ENCODE measurements at regions not wholly inside any gene's neighbourhood (a gene's known extent, or its start where the extent isn't known, plus 50 kb on each side); places are given as distances from the start of the nearest gene placed in this dataset.

DNA sequence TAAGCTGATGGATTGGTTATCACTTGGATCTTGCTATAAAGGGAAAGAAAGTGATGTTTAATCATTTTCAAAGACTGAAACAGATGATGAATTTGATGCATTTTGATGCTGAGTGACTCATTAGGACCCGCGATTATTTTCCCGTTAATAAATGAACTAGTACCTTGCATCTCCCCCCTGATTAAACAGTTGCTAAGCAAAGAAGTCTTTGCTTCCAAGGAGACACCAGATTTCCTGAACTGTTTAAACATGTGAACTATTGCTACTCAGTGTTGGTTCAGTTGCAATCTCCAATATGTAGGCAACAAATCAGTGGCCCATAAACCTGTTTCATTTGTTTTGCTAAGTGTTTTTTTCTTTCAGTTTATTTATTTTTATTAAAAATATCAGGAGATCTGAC, 375.2 kb downstream of the AACS start:
- Histone ChIP-seq H3K27ac (ENCODE audit: low read length) (no peak overlapping the region), H3K9ac (ENCODE audit: low read length) (no peak overlapping the region), H3K9me3 (ENCODE audit: low read length) (peaks cover 5% of the 10 kb centered on the region), H3K4me2 (ENCODE audit: low read length) (no peak overlapping the region), H3K79me2 (replicated peaks; ENCODE audit: insufficient read depth, low read length) (no peaks in the 10 kb centered on the region), H3F3A (ENCODE audit: insufficient read depth, low read length, poor library complexity, severe bottlenecking) (no peaks in the 10 kb centered on the region), H3K9me2 (ENCODE audit: insufficient read depth, low read length) (no peaks in the 10 kb centered on the region), H3K36me3 (ENCODE audit: insufficient read depth, low read length) (no peaks in the 10 kb centered on the region), H2AFZ (ENCODE audit: low read depth, low read length) (no peak overlapping the region), H3K27me3 (ENCODE audit: insufficient read depth, low read depth, low read length) (no peaks in the 10 kb centered on the region), H3K4me3 (ENCODE audit: low read length) (no peak overlapping the region), H4K20me1 (ENCODE audit: insufficient read depth) (no peaks in the 10 kb centered on the region)
- TF ChIP-seq, protein P1, sequence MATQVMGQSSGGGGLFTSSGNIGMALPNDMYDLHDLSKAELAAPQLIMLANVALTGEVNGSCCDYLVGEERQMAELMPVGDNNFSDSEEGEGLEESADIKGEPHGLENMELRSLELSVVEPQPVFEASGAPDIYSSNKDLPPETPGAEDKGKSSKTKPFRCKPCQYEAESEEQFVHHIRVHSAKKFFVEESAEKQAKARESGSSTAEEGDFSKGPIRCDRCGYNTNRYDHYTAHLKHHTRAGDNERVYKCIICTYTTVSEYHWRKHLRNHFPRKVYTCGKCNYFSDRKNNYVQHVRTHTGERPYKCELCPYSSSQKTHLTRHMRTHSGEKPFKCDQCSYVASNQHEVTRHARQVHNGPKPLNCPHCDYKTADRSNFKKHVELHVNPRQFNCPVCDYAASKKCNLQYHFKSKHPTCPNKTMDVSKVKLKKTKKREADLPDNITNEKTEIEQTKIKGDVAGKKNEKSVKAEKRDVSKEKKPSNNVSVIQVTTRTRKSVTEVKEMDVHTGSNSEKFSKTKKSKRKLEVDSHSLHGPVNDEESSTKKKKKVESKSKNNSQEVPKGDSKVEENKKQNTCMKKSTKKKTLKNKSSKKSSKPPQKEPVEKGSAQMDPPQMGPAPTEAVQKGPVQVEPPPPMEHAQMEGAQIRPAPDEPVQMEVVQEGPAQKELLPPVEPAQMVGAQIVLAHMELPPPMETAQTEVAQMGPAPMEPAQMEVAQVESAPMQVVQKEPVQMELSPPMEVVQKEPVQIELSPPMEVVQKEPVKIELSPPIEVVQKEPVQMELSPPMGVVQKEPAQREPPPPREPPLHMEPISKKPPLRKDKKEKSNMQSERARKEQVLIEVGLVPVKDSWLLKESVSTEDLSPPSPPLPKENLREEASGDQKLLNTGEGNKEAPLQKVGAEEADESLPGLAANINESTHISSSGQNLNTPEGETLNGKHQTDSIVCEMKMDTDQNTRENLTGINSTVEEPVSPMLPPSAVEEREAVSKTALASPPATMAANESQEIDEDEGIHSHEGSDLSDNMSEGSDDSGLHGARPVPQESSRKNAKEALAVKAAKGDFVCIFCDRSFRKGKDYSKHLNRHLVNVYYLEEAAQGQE (IDR thresholded peaks at IDR 0.05; ENCODE audit: borderline replicate concordance), result no peak
- TF ChIP-seq EP300 (conservative IDR thresholded peaks at IDR 0.05; ENCODE audit: poor library complexity, severe bottlenecking), result no peak

DNA sequence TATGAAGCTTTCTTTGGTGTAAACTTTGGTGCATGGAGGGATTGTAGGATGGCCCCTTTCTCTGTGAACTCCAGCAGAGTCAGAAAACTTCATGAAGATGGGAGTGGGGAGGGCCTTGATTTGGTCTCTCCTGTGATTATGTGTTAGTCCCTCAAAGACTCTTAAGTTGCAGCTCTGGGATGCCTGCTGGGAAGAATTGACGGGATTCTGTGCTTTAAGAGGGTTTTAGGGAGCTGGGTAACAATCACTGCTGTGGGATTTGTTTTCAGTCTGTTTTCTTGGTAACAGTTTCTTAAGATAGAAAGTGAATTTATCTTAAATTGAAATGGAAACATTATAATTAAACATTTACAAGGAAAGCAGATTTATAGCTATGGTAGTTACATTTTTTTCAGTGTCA, 378.1 kb downstream of the AACS start:
- Histone ChIP-seq H3K27ac (ENCODE audit: low read length) (no peak overlapping the region), H3F3A (ENCODE audit: insufficient read depth, low read length, poor library complexity, severe bottlenecking) (no peaks in the 10 kb centered on the region), H3K9me2 (ENCODE audit: insufficient read depth, low read length) (no peaks in the 10 kb centered on the region), H3K4me2 (ENCODE audit: low read length) (no peak overlapping the region), H3K4me3 (ENCODE audit: low read length) (no peak overlapping the region), H3K27me3 (ENCODE audit: insufficient read depth, low read depth, low read length) (no peaks in the 10 kb centered on the region), H3K9ac (ENCODE audit: low read length) (no peak overlapping the region), H2AFZ (ENCODE audit: low read depth, low read length) (no peak overlapping the region), H3K36me3 (ENCODE audit: insufficient read depth, low read length) (no peaks in the 10 kb centered on the region), H4K20me1 (ENCODE audit: insufficient read depth) (no peaks in the 10 kb centered on the region), H3K9me3 (ENCODE audit: low read length) (peaks cover 5% of the 10 kb centered on the region), H3K79me2 (replicated peaks; ENCODE audit: insufficient read depth, low read length) (no peaks in the 10 kb centered on the region)
- no peak for TF ChIP-seq EP300 (conservative IDR thresholded peaks at IDR 0.05; ENCODE audit: poor library complexity, severe bottlenecking)
- no peak for TF ChIP-seq EZH2 (IDR thresholded peaks at IDR 0.05; ENCODE audit: borderline replicate concordance, insufficient read depth, low read length, poor library complexity, severe bottlenecking)
- TF ChIP-seq, protein P1 (IDR thresholded peaks at IDR 0.05; ENCODE audit: borderline replicate concordance), result no peak
- TF ChIP-seq, protein P2, sequence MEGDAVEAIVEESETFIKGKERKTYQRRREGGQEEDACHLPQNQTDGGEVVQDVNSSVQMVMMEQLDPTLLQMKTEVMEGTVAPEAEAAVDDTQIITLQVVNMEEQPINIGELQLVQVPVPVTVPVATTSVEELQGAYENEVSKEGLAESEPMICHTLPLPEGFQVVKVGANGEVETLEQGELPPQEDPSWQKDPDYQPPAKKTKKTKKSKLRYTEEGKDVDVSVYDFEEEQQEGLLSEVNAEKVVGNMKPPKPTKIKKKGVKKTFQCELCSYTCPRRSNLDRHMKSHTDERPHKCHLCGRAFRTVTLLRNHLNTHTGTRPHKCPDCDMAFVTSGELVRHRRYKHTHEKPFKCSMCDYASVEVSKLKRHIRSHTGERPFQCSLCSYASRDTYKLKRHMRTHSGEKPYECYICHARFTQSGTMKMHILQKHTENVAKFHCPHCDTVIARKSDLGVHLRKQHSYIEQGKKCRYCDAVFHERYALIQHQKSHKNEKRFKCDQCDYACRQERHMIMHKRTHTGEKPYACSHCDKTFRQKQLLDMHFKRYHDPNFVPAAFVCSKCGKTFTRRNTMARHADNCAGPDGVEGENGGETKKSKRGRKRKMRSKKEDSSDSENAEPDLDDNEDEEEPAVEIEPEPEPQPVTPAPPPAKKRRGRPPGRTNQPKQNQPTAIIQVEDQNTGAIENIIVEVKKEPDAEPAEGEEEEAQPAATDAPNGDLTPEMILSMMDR (IDR thresholded peaks at IDR 0.05; ENCODE audit: poor library complexity, severe bottlenecking), result no peak
- no peak for TF ChIP-seq TAF1 (IDR thresholded peaks at IDR 0.05; ENCODE audit: low read depth)
- TF ChIP-seq RAD21 (conservative IDR thresholded peaks at IDR 0.05), result no peak
- no peak for TF ChIP-seq POLR2AphosphoS5 (IDR thresholded peaks at IDR 0.05)
- TF ChIP-seq SMC3 (conservative IDR thresholded peaks at IDR 0.05; ENCODE audit: poor library complexity), result no peak
- no peak for TF ChIP-seq MXI1 (conservative IDR thresholded peaks at IDR 0.05; ENCODE audit: poor library complexity, severe bottlenecking)
